ENCODE measurements at regions not wholly inside any gene's neighbourhood (a gene's known extent, or its start where the extent isn't known, plus 50 kb on each side); places are given as distances from the start of the nearest gene placed in this dataset.

DNA sequence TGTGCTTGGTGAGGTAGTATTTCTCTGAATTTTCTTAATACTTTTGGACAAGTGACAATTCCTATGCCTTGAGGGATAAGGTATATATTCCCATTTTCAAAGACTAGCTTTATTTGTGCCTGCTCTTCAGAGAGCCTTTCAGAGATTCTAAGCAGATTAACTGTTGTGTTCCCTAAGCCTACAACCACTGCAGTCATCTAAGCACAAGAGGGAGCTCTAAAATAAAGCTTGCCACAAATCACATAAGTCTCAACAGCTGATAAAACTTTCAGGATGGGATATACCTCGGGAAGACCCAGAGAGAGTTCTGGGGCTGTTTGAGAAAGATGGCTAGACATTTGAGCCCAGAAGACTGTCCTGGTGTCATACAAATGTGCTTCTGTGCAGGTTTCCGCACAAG lies 157.3 kb downstream of the CYLC2 start:
- Histone ChIP-seq H3K36me3 (ENCODE audit: control insufficient read depth in 2 of 3, insufficient read depth in 3 of 3, low read length in 3 of 3) (no peaks in the 10 kb centered on the region), H3K27ac (ENCODE audit: low read depth in 2 of 2, low read length in 2 of 2) (no peak overlapping the region), H3K4me1 (ENCODE audit: control insufficient read depth in 2 of 3, insufficient read depth in 2 of 3, low read depth in 1 of 3, low read length in 3 of 3) (no peaks in the 10 kb centered on the region), H3K4me3 (ENCODE audit: low read length in 3 of 3) (no peak overlapping the region), H3K9me3 (ENCODE audit: control insufficient read depth in 2 of 3, insufficient read depth in 1 of 3, low read length in 3 of 3) (no peaks in the 10 kb centered on the region), H3K9ac (ENCODE audit: low read length in 3 of 3) (no peak overlapping the region), H3K27me3 (ENCODE audit: control insufficient read depth, insufficient read depth, low read length) (no peaks in the 10 kb centered on the region)
- intact Hi-C loops (cut with DNase I): no loop called here
- FAIRE-seq (no peak), DNase-seq (no peak)
- TF ChIP-seq, protein P1, sequence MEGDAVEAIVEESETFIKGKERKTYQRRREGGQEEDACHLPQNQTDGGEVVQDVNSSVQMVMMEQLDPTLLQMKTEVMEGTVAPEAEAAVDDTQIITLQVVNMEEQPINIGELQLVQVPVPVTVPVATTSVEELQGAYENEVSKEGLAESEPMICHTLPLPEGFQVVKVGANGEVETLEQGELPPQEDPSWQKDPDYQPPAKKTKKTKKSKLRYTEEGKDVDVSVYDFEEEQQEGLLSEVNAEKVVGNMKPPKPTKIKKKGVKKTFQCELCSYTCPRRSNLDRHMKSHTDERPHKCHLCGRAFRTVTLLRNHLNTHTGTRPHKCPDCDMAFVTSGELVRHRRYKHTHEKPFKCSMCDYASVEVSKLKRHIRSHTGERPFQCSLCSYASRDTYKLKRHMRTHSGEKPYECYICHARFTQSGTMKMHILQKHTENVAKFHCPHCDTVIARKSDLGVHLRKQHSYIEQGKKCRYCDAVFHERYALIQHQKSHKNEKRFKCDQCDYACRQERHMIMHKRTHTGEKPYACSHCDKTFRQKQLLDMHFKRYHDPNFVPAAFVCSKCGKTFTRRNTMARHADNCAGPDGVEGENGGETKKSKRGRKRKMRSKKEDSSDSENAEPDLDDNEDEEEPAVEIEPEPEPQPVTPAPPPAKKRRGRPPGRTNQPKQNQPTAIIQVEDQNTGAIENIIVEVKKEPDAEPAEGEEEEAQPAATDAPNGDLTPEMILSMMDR (IDR thresholded peaks at IDR 0.05; ENCODE audit: borderline replicate concordance, extremely low read depth, insufficient read depth): no peak

DNA sequence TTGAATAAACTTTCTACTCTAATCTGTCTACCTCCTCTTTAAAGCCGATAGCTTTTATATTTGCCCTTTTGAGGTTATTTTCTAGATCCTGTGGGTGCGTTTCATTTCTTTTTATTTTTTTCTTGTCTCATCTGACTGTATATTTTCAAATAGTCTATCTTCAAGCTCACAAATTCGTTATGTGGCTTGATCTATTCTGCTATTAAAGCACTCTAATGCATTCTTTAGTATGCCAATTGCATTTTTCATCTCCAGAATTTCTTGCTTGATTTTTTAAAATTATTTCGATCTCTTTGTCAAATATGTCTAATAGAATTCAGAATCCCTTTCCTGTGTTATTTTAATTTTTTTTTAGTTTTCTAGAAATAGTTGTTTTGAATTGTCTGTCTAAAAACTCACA lies 172.4 kb downstream of the CYLC2 start:
- Histone ChIP-seq H3K36me3 (ENCODE audit: control insufficient read depth in 2 of 3, insufficient read depth in 3 of 3, low read length in 3 of 3) (no peaks in the 10 kb centered on the region), H3K4me1 (ENCODE audit: control insufficient read depth in 2 of 3, insufficient read depth in 2 of 3, low read depth in 1 of 3, low read length in 3 of 3) (no peaks in the 10 kb centered on the region), H3K27me3 (ENCODE audit: control insufficient read depth, insufficient read depth, low read length) (no peaks in the 10 kb centered on the region), H3K9me3 (ENCODE audit: control insufficient read depth in 2 of 3, insufficient read depth in 1 of 3, low read length in 3 of 3) (peaks cover 0 to 7% (median 0%) of the 10 kb centered on the region in 3 donors), H3K9ac (ENCODE audit: low read length in 3 of 3) (no peak overlapping the region), H3K4me3 (ENCODE audit: low read length in 3 of 3) (no peak overlapping the region), H3K27ac (ENCODE audit: low read depth in 2 of 2, low read length in 2 of 2) (no peak overlapping the region)
- FAIRE-seq (no peak), DNase-seq (no peak)
- TF ChIP-seq, protein P1 (IDR thresholded peaks at IDR 0.05; ENCODE audit: borderline replicate concordance, extremely low read depth, insufficient read depth): no peak
- intact Hi-C loops (cut with DNase I): no loop called here

DNA sequence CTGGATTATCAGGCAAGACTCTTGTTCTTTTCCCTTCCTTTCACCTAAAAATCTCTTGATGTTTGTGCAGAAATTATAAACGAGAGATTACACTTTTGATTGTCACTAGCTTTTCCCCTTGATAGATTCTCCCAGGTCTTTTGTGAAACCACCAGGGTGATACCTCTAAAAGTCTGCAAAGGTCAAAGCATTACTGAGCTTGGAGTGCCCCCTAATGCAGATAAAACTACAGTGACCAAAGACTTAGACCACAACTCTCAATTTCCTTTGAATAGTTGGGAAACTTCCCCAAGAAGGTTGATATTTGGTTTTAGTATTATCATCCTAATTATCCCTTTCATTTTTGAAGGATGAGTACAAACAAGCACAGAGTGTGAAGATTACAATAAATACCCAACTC lies 173.1 kb downstream of the CYLC2 start:
- no peaks in the 10 kb centered on the region for H3K27me3 ChIP-seq (ENCODE audit: control insufficient read depth, insufficient read depth, low read length)
- no peaks in the 10 kb centered on the region for H3K36me3 ChIP-seq (ENCODE audit: control insufficient read depth in 2 of 3, insufficient read depth in 3 of 3, low read length in 3 of 3)
- no peak overlapping the region for H3K4me3 ChIP-seq (ENCODE audit: low read length in 3 of 3)
- no peaks in the 10 kb centered on the region for H3K4me1 ChIP-seq (ENCODE audit: control insufficient read depth in 2 of 3, insufficient read depth in 2 of 3, low read depth in 1 of 3, low read length in 3 of 3)
- intact Hi-C loops (cut with DNase I): no loop called here
- H3K9me3 ChIP-seq (ENCODE audit: control insufficient read depth in 2 of 3, insufficient read depth in 1 of 3, low read length in 3 of 3): peaks cover 0 to 7% (median 0%) of the 10 kb centered on the region in 3 donors
- FAIRE-seq (no peak), DNase-seq (no peak)
- no peak overlapping the region for H3K27ac ChIP-seq (ENCODE audit: low read depth in 2 of 2, low read length in 2 of 2)
- TF ChIP-seq, protein P1 (IDR thresholded peaks at IDR 0.05; ENCODE audit: borderline replicate concordance, extremely low read depth, insufficient read depth): no peak
- no peak overlapping the region for H3K9ac ChIP-seq (ENCODE audit: low read length in 3 of 3)

DNA sequence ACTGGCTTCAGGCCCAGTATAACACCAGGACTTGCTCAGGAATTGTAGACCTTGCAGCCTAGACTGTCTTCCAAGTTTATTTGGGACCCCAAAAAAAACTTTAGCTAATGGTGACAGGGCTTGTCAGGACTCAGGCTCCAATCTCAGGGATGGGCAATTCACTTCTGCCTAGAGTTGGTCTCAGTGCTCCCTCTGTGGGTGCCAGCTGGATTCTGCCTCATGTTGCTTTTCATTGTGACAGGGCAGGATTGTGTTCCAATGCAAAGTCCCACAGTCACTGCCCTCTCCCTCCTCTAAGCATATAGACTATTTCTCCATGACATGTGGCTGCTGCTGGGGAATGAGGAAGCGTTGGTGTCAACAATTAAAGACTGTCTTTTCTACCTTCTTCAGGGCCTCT lies 174.7 kb downstream of the CYLC2 start:
- FAIRE-seq (no peak), DNase-seq (no peak)
- H3K4me1 ChIP-seq (ENCODE audit: control insufficient read depth in 2 of 3, insufficient read depth in 2 of 3, low read depth in 1 of 3, low read length in 3 of 3): no peaks in the 10 kb centered on the region
- no peak overlapping the region for H3K4me3 ChIP-seq (ENCODE audit: low read length in 3 of 3)
- no peaks in the 10 kb centered on the region for H3K27me3 ChIP-seq (ENCODE audit: control insufficient read depth, insufficient read depth, low read length)
- TF ChIP-seq, protein P1 (IDR thresholded peaks at IDR 0.05; ENCODE audit: borderline replicate concordance, extremely low read depth, insufficient read depth): no peak
- intact Hi-C loops (cut with DNase I): no loop called here
- no peak overlapping the region for H3K9ac ChIP-seq (ENCODE audit: low read length in 3 of 3)
- peaks cover 0 to 7% (median 0%) of the 10 kb centered on the region in 3 donors for H3K9me3 ChIP-seq (ENCODE audit: control insufficient read depth in 2 of 3, insufficient read depth in 1 of 3, low read length in 3 of 3)
- no peak overlapping the region for H3K27ac ChIP-seq (ENCODE audit: low read depth in 2 of 2, low read length in 2 of 2)
- H3K36me3 ChIP-seq (ENCODE audit: control insufficient read depth in 2 of 3, insufficient read depth in 3 of 3, low read length in 3 of 3): no peaks in the 10 kb centered on the region

All from kidney (tissue), 13 donors.